Mesothelial cell of epicardium (in vitro differentiated cells): ENCODE measurements at regions not wholly inside any gene's neighbourhood (a gene's known extent, or its start where the extent isn't known, plus 50 kb on each side); places are given as distances from the start of the nearest gene placed in this dataset.

Source experiments
- DNase-seq, 2 experiments: peaks; one replicate each; pipeline ENCODE4 v3.0.0; 2021; ENCODE audit warnings: low spot score in 2 of 2; ENCODE audit not compliant: unreplicated experiment in 2 of 2
- H3K27ac Mint-ChIP-seq: 2 replicates; pipeline ENCODE4 v1.8.0; 2021; ENCODE audit warnings: mixed read lengths
- H3K27me3 Mint-ChIP-seq: 2 replicates; pipeline ENCODE4 v1.8.0; 2021; ENCODE audit warnings: low read depth, mixed read lengths
- H3K36me3 Mint-ChIP-seq: 2 replicates; pipeline ENCODE4 v1.8.0; 2021; ENCODE audit warnings: mixed read lengths
- H3K4me1 Mint-ChIP-seq: 2 replicates; pipeline ENCODE4 v1.8.0; 2021; ENCODE audit warnings: mixed read lengths
- H3K4me3 Mint-ChIP-seq: 2 replicates; pipeline ENCODE4 v1.8.0; 2021; ENCODE audit warnings: mild to moderate bottlenecking, moderate library complexity, mixed read lengths
- H3K9me3 Mint-ChIP-seq: 2 replicates; pipeline ENCODE4 v1.8.0; 2021; ENCODE audit warnings: mixed read lengths
- CTCF ChIP-seq: fragments of 200-600 bp; sonication (generic); IDR thresholded peaks from one replicate; pipeline ENCODE4 v1.5.0; 2021; ENCODE audit warnings: antibody characterized with exemption; ENCODE audit not compliant: unreplicated experiment

GRCh38 chr10:78390817-78391216 is 357.2 kb downstream of the RPS24 start:
- no peak overlapping the region for H3K4me3 Mint-ChIP-seq
- H3K27ac Mint-ChIP-seq, result no peak overlapping the region
- peaks cover 4% of the 10 kb centered on the region for H3K4me1 Mint-ChIP-seq
- H3K27me3 Mint-ChIP-seq, result no peaks in the 10 kb centered on the region
- no peak for TF ChIP-seq CTCF
- no peak for DNase-seq
- no peaks in the 10 kb centered on the region for H3K9me3 Mint-ChIP-seq
- H3K36me3 Mint-ChIP-seq, result no peaks in the 10 kb centered on the region

- Mint-ChIP-seq H3K4me3 (no peak overlapping the region), H3K27me3 (no peaks in the 10 kb centered on the region), H3K9me3 (no peaks in the 10 kb centered on the region), H3K4me1 (peaks cover 4% of the 10 kb centered on the region), H3K27ac (no peak overlapping the region), H3K36me3 (no peaks in the 10 kb centered on the region)
- TF ChIP-seq CTCF, result no peak
- DNase-seq, result no peak
Observed at GRCh38 chr10:78391585-78391984, 357.9 kb downstream of the RPS24 start.

GRCh38 chr10:78392197-78392596 is 358.5 kb downstream of the RPS24 start:
- Mint-ChIP-seq H3K36me3 (no peaks in the 10 kb centered on the region), H3K27me3 (no peaks in the 10 kb centered on the region), H3K9me3 (no peaks in the 10 kb centered on the region), H3K27ac (no peak overlapping the region), H3K4me1 (peaks cover 3% of the 10 kb centered on the region), H3K4me3 (no peak overlapping the region)
- no peak for DNase-seq
- TF ChIP-seq CTCF, result no peak

- no peaks in the 10 kb centered on the region for H3K27me3 Mint-ChIP-seq
- H3K36me3 Mint-ChIP-seq, result no peaks in the 10 kb centered on the region
- no peaks in the 10 kb centered on the region for H3K9me3 Mint-ChIP-seq
- H3K4me3 Mint-ChIP-seq, result no peak overlapping the region
- no peak for TF ChIP-seq CTCF
- no peak overlapping the region for H3K27ac Mint-ChIP-seq
- no peak for DNase-seq
- H3K4me1 Mint-ChIP-seq, result no peaks in the 10 kb centered on the region
Observed at GRCh38 chr10:78393094-78393493, 359.4 kb downstream of the RPS24 start.

- Mint-ChIP-seq H3K4me1 (no peaks in the 10 kb centered on the region), H3K36me3 (no peaks in the 10 kb centered on the region), H3K9me3 (no peaks in the 10 kb centered on the region), H3K27ac (no peak overlapping the region), H3K4me3 (no peak overlapping the region), H3K27me3 (no peaks in the 10 kb centered on the region)
- no peak for DNase-seq
- no peak for TF ChIP-seq CTCF
Observed at GRCh38 chr10:78394047-78394446, 360.4 kb downstream of the RPS24 start.

GRCh38 chr10:78395162-78395561 is 361.5 kb downstream of the RPS24 start:
- H3K4me3 Mint-ChIP-seq, result no peak overlapping the region
- H3K4me1 Mint-ChIP-seq, result no peaks in the 10 kb centered on the region
- no peaks in the 10 kb centered on the region for H3K36me3 Mint-ChIP-seq
- H3K27me3 Mint-ChIP-seq, result no peaks in the 10 kb centered on the region
- no peak for DNase-seq
- H3K9me3 Mint-ChIP-seq, result no peaks in the 10 kb centered on the region
- TF ChIP-seq CTCF, result no peak
- no peak overlapping the region for H3K27ac Mint-ChIP-seq
